ENCODE measurements at regions not wholly inside any gene's neighbourhood (a gene's known extent, or its start where the extent isn't known, plus 50 kb on each side); places are given as distances from the start of the nearest gene placed in this dataset.

DNA sequence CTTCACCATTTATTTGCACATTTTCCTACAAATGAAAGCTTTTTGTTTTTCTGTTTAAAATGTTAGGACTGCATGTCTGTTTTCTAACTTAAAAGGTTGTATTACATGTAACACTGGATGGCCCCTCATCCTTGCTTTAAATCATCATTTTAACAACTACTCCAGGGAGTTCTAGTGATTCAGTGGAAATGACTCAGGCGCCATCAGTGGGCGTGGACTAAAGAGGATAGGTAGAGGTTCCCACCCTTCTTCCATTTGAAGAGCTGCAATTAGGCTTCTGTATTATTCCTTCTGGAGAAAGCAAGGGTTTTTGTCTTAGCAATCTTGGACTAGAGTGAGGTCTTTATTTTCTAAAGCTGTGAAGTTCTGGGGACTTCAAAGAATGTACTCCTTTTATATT lies 213.7 kb downstream of the TMEM38B start:
- peak in 2 of 8 experiments; percentile 38 to 53 for ATAC-seq (replicated peaks in 6 of 8)
- WGBS, 10 experiments: 16 to 100% (median 100%) methylated on average over 1 to 2 of the region's 2 CpGs; no CpG with 5 or more reads in 1 of the 10 experiments
- in situ Hi-C loops (cut with MboI; ENCODE audit: low pct_unique_long_range_greater_than_20kb in 2 of 9, low sequenced_read_pairs in 9 of 9, unreplicated experiment in 9 of 9): no loop called here
- Histone ChIP-seq H3K27ac (no peak overlapping the region), H3K4me1 (replicated peaks in 1 of 2) (peaks cover 8 to 10% of the 10 kb centered on the region in 2 donors), H3K4me3 (no peak overlapping the region)

DNA sequence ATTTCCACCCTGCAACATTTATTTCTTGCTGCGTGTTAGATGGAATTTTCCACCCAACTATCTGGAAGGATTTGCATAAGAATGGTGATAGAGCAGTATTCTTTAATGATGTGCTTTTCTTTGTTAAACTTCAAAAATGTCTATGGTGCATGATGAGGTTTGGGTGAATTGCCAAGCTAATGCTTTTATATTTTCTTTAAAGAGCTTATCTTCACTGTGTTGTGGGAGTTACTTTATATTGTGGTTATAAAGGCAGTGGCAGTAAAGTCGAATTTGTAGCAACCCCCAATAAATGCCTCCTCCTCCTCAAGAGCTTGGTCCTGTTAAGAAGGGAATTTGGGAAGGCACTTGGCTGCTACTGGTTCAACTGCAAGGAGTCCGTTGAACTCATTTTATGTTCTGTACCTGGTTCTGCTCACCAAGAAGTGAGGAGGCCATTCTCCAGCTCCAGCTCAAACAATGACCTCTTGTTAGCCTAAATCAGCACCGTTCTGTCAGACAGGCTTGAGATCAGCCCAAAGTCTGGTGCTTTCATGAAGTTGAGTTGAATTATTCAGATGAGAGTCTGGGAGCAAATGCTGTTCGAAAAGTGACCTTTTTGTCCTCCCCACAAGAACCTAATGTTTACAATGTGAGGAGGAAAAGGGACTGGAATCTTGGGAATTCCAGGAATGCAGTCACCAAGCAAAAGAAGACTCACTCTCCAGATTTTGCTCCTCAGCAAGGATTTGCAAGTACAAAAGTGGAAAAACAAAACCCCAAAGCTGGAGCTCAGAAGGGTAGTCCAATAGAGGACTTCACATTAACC lies 217.0 kb downstream of the TMEM38B start:
- H3K27ac ChIP-seq: no peak overlapping the region

GRCh38 chr9:105912157-105912862 lies 218.0 kb downstream of the TMEM38B start:
- no peak overlapping the region for H3K4me3 ChIP-seq
- 0 to 100% (median 79%) methylated on average over 1 of the region's 1 CpG; no CpG with 5 or more reads in 1 of the 10 experiments for WGBS, 10 experiments
- in situ Hi-C loops (cut with MboI; ENCODE audit: low pct_unique_long_range_greater_than_20kb in 2 of 9, low sequenced_read_pairs in 9 of 9, unreplicated experiment in 9 of 9): no loop called here
- H3K4me1 ChIP-seq (replicated peaks in 1 of 2): peaks cover 8 to 10% of the 10 kb centered on the region in 2 donors
- no peak overlapping the region for H3K27ac ChIP-seq
- ATAC-seq (replicated peaks in 6 of 8): no peak

More for the DNA sequence above, 217.0 kb downstream of the TMEM38B start:
- in situ Hi-C loops (cut with MboI; ENCODE audit: low pct_unique_long_range_greater_than_20kb in 2 of 9, low sequenced_read_pairs in 9 of 9, unreplicated experiment in 9 of 9): no loop called here
- Histone ChIP-seq H3K4me1 (replicated peaks in 1 of 2) (peaks cover 8 to 10% of the 10 kb centered on the region in 2 donors), H3K4me3 (no peak overlapping the region)
- WGBS, 10 experiments: 0 to 44% (median 29%) methylated on average over 1 to 5 of the region's 5 CpGs
- peak in 1 of 8 experiments; percentile 53 for ATAC-seq (replicated peaks in 6 of 8)

GRCh38 chr9:105912863-105913516 lies 218.6 kb downstream of the TMEM38B start:
- in situ Hi-C loops (cut with MboI; ENCODE audit: low pct_unique_long_range_greater_than_20kb in 2 of 9, low sequenced_read_pairs in 9 of 9, unreplicated experiment in 9 of 9): no loop called here
- no peak overlapping the region for H3K27ac ChIP-seq
- peaks cover 8 to 10% of the 10 kb centered on the region in 2 donors for H3K4me1 ChIP-seq (replicated peaks in 1 of 2)
- no peak overlapping the region for H3K4me3 ChIP-seq
- peak in 1 of 8 experiments; percentile 34 for ATAC-seq (replicated peaks in 6 of 8)
- WGBS, 10 experiments: 18 to 100% (median 95%) methylated on average over 1 to 8 of the region's 8 CpGs

GRCh38 chr9:105921057-105921726 lies 226.9 kb downstream of the TMEM38B start:
- in situ Hi-C loops (cut with MboI; ENCODE audit: low pct_unique_long_range_greater_than_20kb in 2 of 9, low sequenced_read_pairs in 9 of 9, unreplicated experiment in 9 of 9): no loop called here
- no peaks in the 10 kb centered on the region for H3K4me1 ChIP-seq (replicated peaks in 1 of 2)
- no peak overlapping the region for H3K4me3 ChIP-seq
- no peak for ATAC-seq (replicated peaks in 6 of 8)
- 0 to 80% (median 45%) methylated on average over 1 to 4 of the region's 4 CpGs; no CpG with 5 or more reads in 2 of the 10 experiments for WGBS, 10 experiments
- H3K27ac ChIP-seq: no peak overlapping the region

- 0 to 93% (median 77%) methylated on average over 1 to 2 of the region's 2 CpGs; no CpG with 5 or more reads in 3 of the 10 experiments for WGBS, 10 experiments
- H3K27ac ChIP-seq: no peak overlapping the region
- in situ Hi-C loops (cut with MboI; ENCODE audit: low pct_unique_long_range_greater_than_20kb in 2 of 9, low sequenced_read_pairs in 9 of 9, unreplicated experiment in 9 of 9): no loop called here
- peak in 1 of 8 experiments; percentile 65 for ATAC-seq (replicated peaks in 6 of 8)
- peaks cover 0 to 11% of the 10 kb centered on the region in 2 donors for H3K4me1 ChIP-seq (replicated peaks in 1 of 2)
- no peak overlapping the region for H3K4me3 ChIP-seq
These were observed 234.1 kb downstream of the TMEM38B start for GRCh38 chr9:105928416-105928815.

GRCh38 chr9:105930011-105930627 lies 235.8 kb downstream of the TMEM38B start:
- WGBS, 10 experiments: 0 to 100% (median 85%) methylated on average over 1 to 4 of the region's 5 CpGs; no CpG with 5 or more reads in 1 of the 10 experiments
- peaks cover 0 to 11% of the 10 kb centered on the region in 2 donors for H3K4me1 ChIP-seq (replicated peaks in 1 of 2)
- H3K27ac ChIP-seq: no peak overlapping the region
- in situ Hi-C loops (cut with MboI; ENCODE audit: low pct_unique_long_range_greater_than_20kb in 2 of 9, low sequenced_read_pairs in 9 of 9, unreplicated experiment in 9 of 9): no loop called here
- no peak overlapping the region for H3K4me3 ChIP-seq
- no peak for ATAC-seq (replicated peaks in 6 of 8)

GRCh38 chr9:105932276-105932675 lies 237.9 kb downstream of the TMEM38B start:
- Histone ChIP-seq H3K4me3 (no peak overlapping the region), H3K4me1 (replicated peaks in 1 of 2) (peaks cover 0 to 11% of the 10 kb centered on the region in 2 donors), H3K27ac (no peak overlapping the region)
- in situ Hi-C loops (cut with MboI; ENCODE audit: low pct_unique_long_range_greater_than_20kb in 2 of 9, low sequenced_read_pairs in 9 of 9, unreplicated experiment in 9 of 9): no loop called here
- no peak for ATAC-seq (replicated peaks in 6 of 8)

DNA sequence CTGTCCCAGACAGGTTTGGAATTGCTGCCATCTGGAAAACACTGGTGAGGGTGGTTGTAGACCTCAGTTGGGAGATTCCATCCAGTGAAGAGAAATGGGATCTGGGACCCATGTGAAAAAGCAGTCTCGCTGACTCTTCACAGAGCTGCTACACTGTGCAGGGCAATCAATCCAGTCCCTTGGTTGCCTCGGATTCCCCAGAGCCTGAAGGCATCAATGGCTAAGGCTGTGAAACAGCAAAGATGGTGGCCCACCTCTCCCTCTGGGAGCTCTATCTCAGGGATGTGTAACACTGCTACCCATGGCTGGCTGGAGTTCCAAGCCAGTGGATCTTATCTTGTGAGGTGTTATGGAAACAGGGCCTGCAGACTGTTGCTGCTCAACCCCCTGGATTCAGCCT lies 256.1 kb downstream of the TMEM38B start:
- WGBS, 10 experiments: 67 to 100% methylated on average over 2 of the region's 2 CpGs; no CpG with 5 or more reads in 8 of the 10 experiments
- in situ Hi-C loops (cut with MboI; ENCODE audit: low pct_unique_long_range_greater_than_20kb in 2 of 9, low sequenced_read_pairs in 9 of 9, unreplicated experiment in 9 of 9): no loop called here
- no peak overlapping the region for H3K27ac ChIP-seq
- H3K4me1 ChIP-seq (replicated peaks in 1 of 2): no peaks in the 10 kb centered on the region
- no peak for ATAC-seq (replicated peaks in 6 of 8)
- H3K4me3 ChIP-seq: no peak overlapping the region

GRCh38 chr9:105950894-105951293 lies 256.6 kb downstream of the TMEM38B start:
- Histone ChIP-seq H3K27ac (no peak overlapping the region), H3K4me1 (replicated peaks in 1 of 2) (peaks cover 0 to 2% of the 10 kb centered on the region in 2 donors), H3K4me3 (no peak overlapping the region)
- no peak for ATAC-seq (replicated peaks in 6 of 8)
- in situ Hi-C loops (cut with MboI; ENCODE audit: low pct_unique_long_range_greater_than_20kb in 2 of 9, low sequenced_read_pairs in 9 of 9, unreplicated experiment in 9 of 9): no loop called here
- 0 to 100% (median 100%) methylated on average over 1 of the region's 1 CpG; no CpG with 5 or more reads in 3 of the 10 experiments for WGBS, 10 experiments

- Histone ChIP-seq H3K4me1 (replicated peaks in 1 of 2) (peaks cover 7 to 10% of the 10 kb centered on the region in 2 donors), H3K27ac (no peak overlapping the region), H3K4me3 (no peak overlapping the region)
- 0 to 100% (median 60%) methylated on average over 1 of the region's 1 CpG; no CpG with 5 or more reads in 1 of the 10 experiments for WGBS, 10 experiments
- ATAC-seq (replicated peaks in 6 of 8): no peak
- in situ Hi-C loops (cut with MboI; ENCODE audit: low pct_unique_long_range_greater_than_20kb in 2 of 9, low sequenced_read_pairs in 9 of 9, unreplicated experiment in 9 of 9): no loop called here
These were observed 260.2 kb downstream of the TMEM38B start for GRCh38 chr9:105954517-105954916.

DNA sequence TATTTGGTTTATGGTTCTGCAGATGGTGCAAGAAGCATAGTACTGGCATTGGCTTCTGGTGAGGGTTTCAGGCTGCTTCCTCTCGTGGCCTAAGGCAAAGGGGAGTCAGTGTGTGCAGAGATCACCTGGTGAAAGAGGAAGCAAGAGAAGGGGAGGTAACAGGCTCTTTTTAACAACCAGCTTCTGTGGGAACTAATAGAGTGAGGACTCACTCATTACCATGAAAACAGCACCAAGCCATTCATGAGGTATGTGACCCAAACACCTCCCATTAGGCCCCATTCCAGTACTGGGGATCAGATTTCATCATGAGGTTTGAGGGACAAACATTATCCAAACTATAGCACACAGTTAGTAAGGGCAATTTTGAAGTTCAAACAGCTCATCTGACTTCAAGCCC lies 263.5 kb downstream of the TMEM38B start:
- Histone ChIP-seq H3K4me1 (replicated peaks in 1 of 2) (peaks cover 9 to 12% of the 10 kb centered on the region in 2 donors), H3K4me3 (no peak overlapping the region), H3K27ac (no peak overlapping the region)
- ATAC-seq (replicated peaks in 6 of 8): peak in 2 of 8 experiments; percentile 33 to 58
- in situ Hi-C loops (cut with MboI; ENCODE audit: low pct_unique_long_range_greater_than_20kb in 2 of 9, low sequenced_read_pairs in 9 of 9, unreplicated experiment in 9 of 9): no loop called here
- 0 to 83% (median 43%) methylated on average over 1 of the region's 1 CpG; no CpG with 5 or more reads in 4 of the 10 experiments for WGBS, 10 experiments

All from motor neuron (in vitro differentiated cells).